HCT116 (cell line): ENCODE measurements at regions not wholly inside any gene's neighbourhood (a gene's known extent, or its start where the extent isn't known, plus 50 kb on each side); places are given as distances from the start of the nearest gene placed in this dataset.
A peak's percentile ranks its signal among the peaks of the same experiment; 100 is the strongest.

Experiments used
- ATAC-seq: fragments of 200-7000 bp; cut with Tn5 transposase; 2 replicates; pipeline ENCODE4 v1.9.1; 2020; ENCODE audit warnings: mild to moderate bottlenecking, moderate library complexity
- BruUV-seq: library from RNA; stranded (reverse); fragments of 400-500 nt; replicated peaks from 2 replicates; lab custom pipeline; 2021; lab: Mats Ljungman, UMichigan
- CTCF ChIA-PET: fragments of 300-600 bp; sonication (Branson Sonifier 250); formaldehyde crosslinking; loops from one replicate; lab custom pipeline; 2021; ENCODE audit warnings: antibody characterized with exemption; lab: Charles Lee
- POLR2A ChIA-PET: fragments of 300-600, 350-600 bp; sonication (Branson Sonifier 250); formaldehyde crosslinking; loops from one replicate; lab custom pipeline; 2021; ENCODE audit warnings: antibody characterized with exemption; lab: Charles Lee
- RAD21 ChIA-PET, 2 experiments: fragments of 300-600 bp; sonication (Branson Sonifier 250); formaldehyde crosslinking; loops; one replicate each; lab custom pipeline; 2023; ENCODE audit warnings: low total read pairs in 2 of 2; ENCODE audit not compliant: uncharacterized antibody in 2 of 2, unreplicated experiment in 2 of 2, low non-redundant PET in 1 of 2; lab: Charles Lee
- DNase-seq: peaks from one replicate; pipeline ENCODE4 v3.0.0-alpha.2; 2010; ENCODE audit warnings: low read depth, low spot score
- H2AFZ ChIP-seq: fragments of 200-600 bp; shearing (Covaris generic), sonication (generic); 2 replicates; pipeline ENCODE4 v1.6.1; 2017; ENCODE audit warnings: low read depth, mixed run types, mixed read lengths, antibody characterized with exemption, low read length; ENCODE audit not compliant: poor library complexity, severe bottlenecking
- H3K27ac ChIP-seq: 2 replicates; pipeline ENCODE4 v1.5.1; 2012; ENCODE audit warnings: low read depth, low read length
- H3K27me3 ChIP-seq: fragments of 200-600 bp; sonication (generic); 2 replicates; pipeline ENCODE4 v1.6.1; 2016; ENCODE audit warnings: mixed run types, low read length, mixed read lengths; ENCODE audit not compliant: insufficient read depth
- H3K36me3 ChIP-seq, 2 experiments: fragments of 200-500 bp in 1 of 2; fragments of 200-600 bp in 1 of 2; sonication (Bioruptor generic) in 1 of 2; sonication (generic) in 1 of 2; 2 replicates each; pipeline versions ENCODE4 v1.5.1 to v1.6.1; 2014 to 2016; ENCODE audit warnings: low read length in 2 of 2, inconsistent platforms in 1 of 2, mixed read lengths in 1 of 2, mixed run types in 1 of 2; ENCODE audit not compliant: insufficient read depth in 2 of 2, control insufficient read depth in 1 of 2
- H3K4me1 ChIP-seq, 2 experiments: fragments of 200-600 bp in 1 of 2; sonication (generic) in 1 of 2; 2 replicates each; pipeline versions ENCODE4 v1.5.1 to v1.6.1; 2012 to 2017; ENCODE audit warnings: low read length in 2 of 2, inconsistent platforms in 1 of 2, mild to moderate bottlenecking in 1 of 2, mixed read lengths in 1 of 2, mixed run types in 1 of 2, moderate library complexity in 1 of 2; ENCODE audit not compliant: insufficient read depth in 2 of 2, control insufficient read depth in 1 of 2
- H3K4me2 ChIP-seq: fragments of 200-600 bp; sonication (generic); 2 replicates; pipeline ENCODE4 v1.6.1; 2017; ENCODE audit warnings: mixed run types, low read length, mixed read lengths
- H3K4me3 ChIP-seq, 2 experiments: fragments of 200-600 bp in 1 of 2; sonication (generic) in 1 of 2; replicated peaks in 1 of 2; 2 replicates each; pipeline ENCODE4 v1.5.1; 2011 to 2016; ENCODE audit warnings: low read length in 2 of 2, control low read depth in 1 of 2, low read depth in 1 of 2, mild to moderate bottlenecking in 1 of 2, mixed read lengths in 1 of 2, mixed run types in 1 of 2
- H3K79me2 ChIP-seq: fragments of 200-600 bp; sonication (generic); 2 replicates; pipeline ENCODE4 v1.6.1; 2017; ENCODE audit warnings: mild to moderate bottlenecking, mixed run types, low read length, moderate library complexity, mixed read lengths; ENCODE audit not compliant: insufficient read depth
- H3K9ac ChIP-seq: fragments of 200-600 bp; sonication (generic); 2 replicates; pipeline ENCODE4 v1.6.1; 2016; ENCODE audit warnings: low read length, mixed read lengths
- H3K9me2 ChIP-seq: fragments of 200-600 bp; sonication (generic), shearing (Covaris generic); 2 replicates; pipeline ENCODE4 v1.6.1; 2017; ENCODE audit warnings: mixed run types, mild to moderate bottlenecking, moderate library complexity; ENCODE audit not compliant: insufficient read depth
- H3K9me3 ChIP-seq, 2 experiments: fragments of 200-500 bp in 1 of 2; fragments of 200-600 bp in 1 of 2; sonication (Bioruptor generic) in 1 of 2; sonication (generic) in 1 of 2; 2 replicates each; pipeline ENCODE4 v1.6.1; 2014 to 2017; ENCODE audit warnings: low read length in 2 of 2, mixed read lengths in 2 of 2, inconsistent platforms in 1 of 2, low read depth in 1 of 2, mild to moderate bottlenecking in 1 of 2, mixed run types in 1 of 2, moderate library complexity in 1 of 2; ENCODE audit not compliant: control insufficient read depth in 1 of 2, insufficient read depth in 1 of 2
- H4K20me1 ChIP-seq: fragments of 200-600 bp; sonication (generic), shearing (Covaris generic); 2 replicates; pipeline ENCODE4 v1.6.1; 2017; ENCODE audit warnings: mixed run types, mild to moderate bottlenecking, moderate library complexity; ENCODE audit not compliant: insufficient read depth
- CBX3 ChIP-seq: IDR thresholded peaks from 2 replicates; pipeline ENCODE4 v1.6.1; 2012; ENCODE audit warnings: low read depth
- EGR1 ChIP-seq: IDR thresholded peaks from 2 replicates; pipeline ENCODE4 v1.6.1; 2012; ENCODE audit warnings: low read depth
- EZH2 ChIP-seq: fragments of 200-600 bp; sonication (generic); IDR thresholded peaks from 2 replicates; pipeline ENCODE4 v1.6.1; 2017; ENCODE audit warnings: antibody characterized with exemption, mixed run types
- FOSL1 ChIP-seq: IDR thresholded peaks from 2 replicates; pipeline ENCODE4 v1.6.1; 2012; ENCODE audit warnings: low read depth
- POLR2AphosphoS5 ChIP-seq: IDR thresholded peaks from 2 replicates; pipeline ENCODE4 v1.6.1; 2011; ENCODE audit warnings: mild to moderate bottlenecking, low read depth, low read length, moderate library complexity
- SIN3A ChIP-seq: IDR thresholded peaks from 2 replicates; pipeline ENCODE4 v1.6.1; 2012; ENCODE audit warnings: low read depth
- SP1 ChIP-seq: IDR thresholded peaks from 2 replicates; pipeline ENCODE4 v1.6.1; 2012; ENCODE audit warnings: low read depth
- intact Hi-C: fragments of 100-400 bp; cut with micrococcal nuclease; formaldehyde crosslinking; loops from 2 replicates; pipeline ENCODE4 v1.10.0; 2022
- TF ChIP-seq, protein P1 (sequence below): IDR thresholded peaks from 2 replicates; pipeline ENCODE4 v1.6.1; 2012
- TF ChIP-seq, protein P2 (sequence below): IDR thresholded peaks from 2 replicates; pipeline ENCODE4 v1.6.1; 2012; ENCODE audit warnings: low read depth

DNA sequence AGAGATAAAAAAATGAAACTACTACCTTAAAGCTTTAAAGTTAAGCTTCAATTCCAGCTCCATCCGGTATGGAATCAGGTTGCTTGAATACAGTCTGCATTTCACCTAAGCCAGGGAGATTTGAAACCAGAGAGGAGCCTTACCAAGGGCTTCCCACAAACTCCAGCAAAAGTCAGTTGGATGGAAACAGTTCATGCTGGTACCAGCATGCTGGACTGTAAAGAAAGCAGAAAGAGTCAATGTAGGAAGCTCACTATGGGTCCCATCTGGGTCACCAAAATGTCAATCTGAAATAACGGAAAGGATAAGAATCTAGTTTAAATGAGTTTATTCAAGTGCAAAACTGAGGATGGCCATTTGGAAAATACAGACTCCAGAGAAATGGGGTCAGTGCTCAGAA is 65.3 kb downstream of the CDO1 start:
- Histone ChIP-seq H3K4me3 (no peak overlapping the region), H3K79me2 (no peaks in the 10 kb centered on the region), H3K9ac (no peak overlapping the region), H2AFZ (peak overlapping the region; percentile 16), H4K20me1 (no peaks in the 10 kb centered on the region), H3K4me2 (no peak overlapping the region), H3K9me2 (no peaks in the 10 kb centered on the region), H3K36me3 (no peaks in the 10 kb centered on the region), H3K27ac (no peak overlapping the region), H3K4me1 (peaks cover 0 to 11% of the 10 kb centered on the region in 2 experiments; a peak in 2 of 4 replicates), H3K9me3 (no peaks in the 10 kb centered on the region), H3K27me3 (no peaks in the 10 kb centered on the region)
- ATAC-seq: no peak
- ChIA-PET POLR2A (no interaction called here), CTCF (no interaction called here), RAD21 (no interaction called here)
- no TSS peak for BruUV-seq
- intact Hi-C loops: no loop called here
- no peak for DNase-seq
- TF ChIP-seq CBX3 (no peak), POLR2AphosphoS5 (no peak), SIN3A (no peak), EGR1 (no peak), FOSL1 (no peak), EZH2 (no peak), SP1 (no peak)
- TF ChIP-seq, protein P1, sequence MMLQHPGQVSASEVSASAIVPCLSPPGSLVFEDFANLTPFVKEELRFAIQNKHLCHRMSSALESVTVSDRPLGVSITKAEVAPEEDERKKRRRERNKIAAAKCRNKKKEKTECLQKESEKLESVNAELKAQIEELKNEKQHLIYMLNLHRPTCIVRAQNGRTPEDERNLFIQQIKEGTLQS: no peak
- TF ChIP-seq, protein P2, sequence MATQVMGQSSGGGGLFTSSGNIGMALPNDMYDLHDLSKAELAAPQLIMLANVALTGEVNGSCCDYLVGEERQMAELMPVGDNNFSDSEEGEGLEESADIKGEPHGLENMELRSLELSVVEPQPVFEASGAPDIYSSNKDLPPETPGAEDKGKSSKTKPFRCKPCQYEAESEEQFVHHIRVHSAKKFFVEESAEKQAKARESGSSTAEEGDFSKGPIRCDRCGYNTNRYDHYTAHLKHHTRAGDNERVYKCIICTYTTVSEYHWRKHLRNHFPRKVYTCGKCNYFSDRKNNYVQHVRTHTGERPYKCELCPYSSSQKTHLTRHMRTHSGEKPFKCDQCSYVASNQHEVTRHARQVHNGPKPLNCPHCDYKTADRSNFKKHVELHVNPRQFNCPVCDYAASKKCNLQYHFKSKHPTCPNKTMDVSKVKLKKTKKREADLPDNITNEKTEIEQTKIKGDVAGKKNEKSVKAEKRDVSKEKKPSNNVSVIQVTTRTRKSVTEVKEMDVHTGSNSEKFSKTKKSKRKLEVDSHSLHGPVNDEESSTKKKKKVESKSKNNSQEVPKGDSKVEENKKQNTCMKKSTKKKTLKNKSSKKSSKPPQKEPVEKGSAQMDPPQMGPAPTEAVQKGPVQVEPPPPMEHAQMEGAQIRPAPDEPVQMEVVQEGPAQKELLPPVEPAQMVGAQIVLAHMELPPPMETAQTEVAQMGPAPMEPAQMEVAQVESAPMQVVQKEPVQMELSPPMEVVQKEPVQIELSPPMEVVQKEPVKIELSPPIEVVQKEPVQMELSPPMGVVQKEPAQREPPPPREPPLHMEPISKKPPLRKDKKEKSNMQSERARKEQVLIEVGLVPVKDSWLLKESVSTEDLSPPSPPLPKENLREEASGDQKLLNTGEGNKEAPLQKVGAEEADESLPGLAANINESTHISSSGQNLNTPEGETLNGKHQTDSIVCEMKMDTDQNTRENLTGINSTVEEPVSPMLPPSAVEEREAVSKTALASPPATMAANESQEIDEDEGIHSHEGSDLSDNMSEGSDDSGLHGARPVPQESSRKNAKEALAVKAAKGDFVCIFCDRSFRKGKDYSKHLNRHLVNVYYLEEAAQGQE: no peak
- TF ChIP-seq, all 23 proteins: peak for 0
